ENCODE measurements at regions not wholly inside any gene's neighbourhood (a gene's known extent, or its start where the extent isn't known, plus 50 kb on each side); places are given as distances from the start of the nearest gene placed in this dataset.

- peak in 1 of 8 donors; percentile 47 for ATAC-seq
- no peak for TF ChIP-seq CTCF (IDR thresholded peaks at IDR 0.05)
- Histone ChIP-seq H3K4me1 (no peaks in the 10 kb centered on the region), H3K27me3 (no peaks in the 10 kb centered on the region), H3K9me3 (no peaks in the 10 kb centered on the region), H3K36me3 (no peaks in the 10 kb centered on the region), H3K4me3 (no peak overlapping the region), H3K27ac (no peak overlapping the region)
- DNase-seq: no peak
- 66 to 67% methylated on average over 5 of the region's 5 CpGs for WGBS, 2 donors
- intact Hi-C loops (cut with DNase I): loop anchor here in 3 of 10 donors (10.0 kb wide), 1 partner anchor 310 kb away; no protein-coding TSS in a partner anchor
Measured at GRCh38 chr4:53805291-53805690, 214.0 kb upstream of the LNX1 start.

- no peak overlapping the region for H3K4me3 ChIP-seq
- no peaks in the 10 kb centered on the region for H3K4me1 ChIP-seq
- peak in 7 of 9 donors; percentile 35 to 48 (median 44) for TF ChIP-seq CTCF (IDR thresholded peaks at IDR 0.05)
- ATAC-seq (no peak), DNase-seq (peak in 1 of 2 donors; percentile 13)
- H3K27me3 ChIP-seq: no peaks in the 10 kb centered on the region
- no peaks in the 10 kb centered on the region for H3K36me3 ChIP-seq
- no peaks in the 10 kb centered on the region for H3K9me3 ChIP-seq
- 73 to 77% methylated on average over 2 of the region's 2 CpGs for WGBS, 2 donors
- H3K27ac ChIP-seq: no peak overlapping the region
- intact Hi-C loops (cut with DNase I): loop anchor here in 3 of 10 donors (10.0 kb wide), 1 partner anchor 310 kb away; no protein-coding TSS in a partner anchor
Measured at GRCh38 chr4:53804719-53805118, 213.4 kb upstream of the LNX1 start.

GRCh38 chr4:53802500-53802899 lies 211.2 kb upstream of the LNX1 start:
- DNase-seq (no peak), ATAC-seq (peak in 3 of 8 donors; percentile 46 to 57 (median 50))
- intact Hi-C loops (cut with DNase I): loop anchor here in 3 of 10 donors (10.0 kb wide), 1 partner anchor 308 kb away; no protein-coding TSS in a partner anchor

GRCh38 chr4:53801373-53801772 lies 210.1 kb upstream of the LNX1 start:
- WGBS, 2 donors: 81 to 85% methylated on average over 3 of the region's 3 CpGs
- ATAC-seq: no peak
- no peaks in the 10 kb centered on the region for H3K27me3 ChIP-seq
- H3K4me1 ChIP-seq: no peaks in the 10 kb centered on the region
- no peaks in the 10 kb centered on the region for H3K9me3 ChIP-seq
- no peaks in the 10 kb centered on the region for H3K36me3 ChIP-seq
- no peak overlapping the region for H3K27ac ChIP-seq
- intact Hi-C loops (cut with DNase I): loop anchor here in 3 of 10 donors (10.0 kb wide), 1 partner anchor 307 kb away; no protein-coding TSS in a partner anchor
- no peak for DNase-seq
- no peak for TF ChIP-seq CTCF (IDR thresholded peaks at IDR 0.05)
- no peak overlapping the region for H3K4me3 ChIP-seq

More at GRCh38 chr4:53802500-53802899, 211.2 kb upstream of the LNX1 start:
- Histone ChIP-seq H3K4me1 (no peaks in the 10 kb centered on the region), H3K4me3 (no peak overlapping the region), H3K27ac (no peak overlapping the region), H3K9me3 (no peaks in the 10 kb centered on the region), H3K36me3 (no peaks in the 10 kb centered on the region), H3K27me3 (no peaks in the 10 kb centered on the region)
- TF ChIP-seq CTCF (IDR thresholded peaks at IDR 0.05): no peak
- WGBS, 2 donors: 36 to 48% methylated on average over 2 of the region's 2 CpGs
